GM19397 (cell line): ENCODE measurements at regions not wholly inside any gene's neighbourhood (a gene's known extent, or its start where the extent isn't known, plus 50 kb on each side); places are given as distances from the start of the nearest gene placed in this dataset.
"Not testable (repeated sequence)": the region's sequence is repeated elsewhere in the genome, so short reads cannot be mapped to it uniquely, and the experiment has no call there.

Source experiments
- ATAC-seq: cut with Tn5 transposase; IDR thresholded peaks from one replicate; pipeline ENCODE4 v1.9.1; 2021; ENCODE audit warnings: mild to moderate bottlenecking, moderate library complexity; ENCODE audit not compliant: unreplicated experiment

GRCh38 chr4:112708772-112709171 is 71.8 kb downstream of the LARP7 start:
- no peak for ATAC-seq

GRCh38 chr4:112714922-112715901 is 78.3 kb downstream of the LARP7 start:
- no peak for ATAC-seq

- no peak for ATAC-seq
Observed at GRCh38 chr4:112717856-112718255, 80.9 kb downstream of the LARP7 start.

GRCh38 chr4:112721627-112722026 is 84.7 kb downstream of the LARP7 start:
- ATAC-seq = no peak

GRCh38 chr4:112726041-112726440 is 89.1 kb downstream of the LARP7 start:
- no peak for ATAC-seq

- not testable (repeated sequence) for ATAC-seq
Observed at GRCh38 chr4:112727728-112728127, 90.8 kb downstream of the LARP7 start.

- ATAC-seq = no peak
Observed at GRCh38 chr4:112731715-112732114, 94.8 kb downstream of the LARP7 start.

- no peak for ATAC-seq
Observed at GRCh38 chr4:112732142-112732541, 95.2 kb downstream of the LARP7 start.

- ATAC-seq = peak; percentile 75
Observed at GRCh38 chr4:112735474-112735951, 98.6 kb downstream of the LARP7 start.

GRCh38 chr4:112736718-112737135 is 99.8 kb downstream of the LARP7 start:
- ATAC-seq = peak; percentile 50

GRCh38 chr4:112739442-112739841 is 102.5 kb downstream of the LARP7 start:
- ATAC-seq = no peak

- ATAC-seq = no peak
Observed at GRCh38 chr4:112747036-112747435, 110.1 kb downstream of the LARP7 start.

- no peak for ATAC-seq
Observed at GRCh38 chr4:112748352-112748878, 111.5 kb downstream of the LARP7 start.

- ATAC-seq = not testable (repeated sequence)
Observed at GRCh38 chr4:112750749-112751148, 113.8 kb downstream of the LARP7 start.

- ATAC-seq = no peak
Observed at GRCh38 chr4:112751447-112751846, 114.5 kb downstream of the LARP7 start.

GRCh38 chr4:112752061-112752460 is 115.1 kb downstream of the LARP7 start:
- ATAC-seq = no peak

GRCh38 chr4:112752510-112752909 is 115.6 kb downstream of the LARP7 start:
- no peak for ATAC-seq

GRCh38 chr4:112753333-112753732 is 116.4 kb downstream of the LARP7 start:
- ATAC-seq = no peak

- ATAC-seq = no peak
Observed at GRCh38 chr4:112759313-112759712, 122.4 kb downstream of the LARP7 start.

GRCh38 chr4:112765317-112765974 is 128.5 kb downstream of the LARP7 start:
- peak; percentile 72 for ATAC-seq

GRCh38 chr4:112766422-112766821 is 129.5 kb downstream of the LARP7 start:
- ATAC-seq = no peak

- ATAC-seq = no peak
Observed at GRCh38 chr4:112767386-112767785, 130.4 kb downstream of the LARP7 start.
